GF-D8 (cell line): ENCODE measurements at regions not wholly inside any gene's neighbourhood (a gene's known extent, or its start where the extent isn't known, plus 50 kb on each side); places are given as distances from the start of the nearest gene placed in this dataset.

Experiments
- DNase-seq: peaks from one replicate; lab custom pipeline; 2025; lab: John Stamatoyannopoulos, UW

DNA sequence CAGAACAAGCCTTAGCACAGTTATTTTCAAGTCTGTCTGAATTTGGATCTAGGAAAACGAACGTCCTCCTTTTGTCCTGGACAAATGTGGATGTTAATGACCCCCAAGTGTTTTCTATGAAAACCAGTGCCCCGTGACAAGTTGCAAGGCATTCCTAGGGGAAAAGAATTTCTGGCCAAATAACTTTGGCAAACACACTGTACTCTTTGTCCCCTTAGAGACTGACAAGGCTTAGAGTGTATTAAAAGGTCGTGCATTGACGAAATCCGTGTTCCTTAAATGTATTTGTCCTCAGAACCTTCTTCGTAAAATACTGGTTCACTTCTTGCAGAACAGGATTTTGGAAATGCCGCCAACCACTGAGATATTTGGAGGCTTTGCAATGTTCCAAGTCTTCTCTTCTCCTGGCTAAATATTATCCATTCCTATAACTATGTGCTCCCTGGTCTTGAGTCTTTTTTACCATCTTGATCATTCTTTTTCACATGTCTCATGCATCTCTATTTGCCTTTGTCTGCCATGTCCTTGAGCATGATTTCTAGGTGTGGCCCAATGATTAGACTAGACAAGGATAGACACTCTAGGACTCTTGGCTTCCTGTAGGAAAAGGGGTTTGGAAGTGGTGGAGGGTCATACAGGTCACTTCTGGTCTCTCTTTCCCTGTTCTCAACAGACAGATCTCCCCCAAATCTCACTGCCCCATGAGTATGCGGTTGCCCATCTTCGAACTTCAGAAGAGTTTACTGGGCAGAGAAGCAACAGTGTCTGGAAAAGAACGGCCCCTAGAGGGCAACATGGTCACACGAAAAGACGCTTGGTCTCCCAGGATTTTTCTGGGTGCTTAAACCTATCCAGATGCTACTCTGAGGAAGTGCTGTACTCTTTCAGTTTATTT lies 117.5 kb downstream of the EDEM1 start:
- DNase-seq = no peak

DNA sequence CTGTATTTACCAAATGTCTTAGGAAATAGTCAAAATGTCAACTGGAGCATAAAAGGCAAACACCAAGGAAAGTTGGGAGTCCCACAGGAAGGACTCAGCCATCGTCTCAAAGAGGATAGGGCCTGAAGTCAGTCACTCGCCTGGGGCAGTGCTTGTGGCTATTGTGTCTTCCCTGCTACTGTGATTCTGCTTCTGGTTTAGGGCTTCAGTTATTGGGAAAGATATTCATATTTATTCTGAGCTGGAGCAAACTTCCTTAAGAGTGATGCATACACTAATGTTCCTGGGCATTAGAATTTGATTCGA lies 118.1 kb downstream of the EDEM1 start:
- DNase-seq = no peak

DNA sequence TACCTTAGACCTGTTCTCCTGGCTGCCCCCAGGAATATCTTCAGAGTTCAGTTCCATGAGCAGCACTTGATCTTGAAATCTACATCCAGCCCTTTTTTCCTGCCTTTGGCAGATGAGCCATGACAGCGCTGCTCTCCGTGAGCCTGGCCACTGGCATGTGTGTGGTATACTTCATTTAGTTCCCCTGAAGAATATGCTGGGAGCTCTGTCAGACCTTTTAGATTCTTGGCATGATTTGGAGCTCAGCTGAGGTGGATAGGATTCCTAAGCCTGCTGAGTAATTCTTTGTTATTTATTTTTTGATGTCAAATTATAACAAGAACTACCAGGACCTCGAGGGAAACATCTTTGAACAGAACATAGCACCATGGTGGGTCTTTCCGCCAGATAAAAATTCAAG lies 121.7 kb downstream of the EDEM1 start:
- no peak for DNase-seq

DNA sequence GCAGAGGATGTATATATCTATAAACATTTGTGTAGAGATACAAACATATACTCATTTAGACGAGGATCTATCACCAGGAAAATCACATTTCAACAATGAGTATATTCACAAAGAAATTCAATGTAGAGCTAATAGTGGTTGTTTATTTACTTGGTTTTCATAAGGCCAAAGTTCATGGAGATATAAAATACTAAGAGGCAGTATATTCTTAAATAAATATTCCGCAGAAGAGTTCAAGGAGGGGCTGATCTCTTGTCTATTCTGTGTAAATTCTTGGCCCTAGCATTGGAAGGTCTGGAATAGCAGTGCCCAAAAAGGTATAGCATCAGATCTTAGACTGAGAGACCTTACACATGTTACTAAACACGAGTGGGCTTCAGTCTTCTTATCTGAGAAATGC lies 122.1 kb downstream of the EDEM1 start:
- DNase-seq = no peak

DNA sequence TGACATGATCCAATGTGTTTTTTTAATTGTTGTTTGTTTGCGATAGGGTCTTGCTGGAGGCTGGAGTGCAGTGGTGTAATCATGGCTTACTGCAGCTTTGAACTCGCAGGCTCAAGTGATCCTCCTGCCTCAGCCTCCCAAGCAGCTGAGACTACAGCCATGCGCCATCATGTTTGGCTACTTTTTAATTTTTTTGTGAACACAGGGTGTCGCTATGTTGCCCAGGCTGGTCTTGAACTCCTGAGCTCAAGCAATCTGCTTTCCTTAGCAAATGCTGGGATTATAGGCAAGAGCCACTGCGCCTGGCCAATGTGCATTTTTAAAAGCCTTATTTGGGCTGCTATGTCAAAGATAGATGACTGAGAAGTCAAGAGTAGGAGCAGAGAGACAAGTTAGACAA lies 123.0 kb downstream of the EDEM1 start:
- no peak for DNase-seq

DNA sequence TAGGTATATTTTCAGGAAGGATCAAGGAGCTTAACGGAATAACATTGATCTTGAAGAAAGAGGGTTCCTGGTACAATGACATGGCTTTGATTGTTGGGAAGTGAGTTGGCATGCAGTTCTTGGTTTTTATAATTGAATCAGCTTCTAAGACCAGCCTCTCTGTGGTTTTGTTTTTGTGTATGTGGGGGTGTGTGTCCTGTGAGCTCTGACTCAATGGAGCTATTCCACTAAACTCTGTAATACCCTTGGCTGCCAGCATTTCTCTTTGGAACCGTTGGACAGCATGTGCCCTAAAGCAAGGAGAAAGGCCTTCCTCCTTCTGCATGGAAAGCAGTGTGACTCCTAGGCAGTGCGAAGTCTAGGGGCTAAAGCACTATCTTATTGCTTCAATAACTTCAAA lies 124.8 kb downstream of the EDEM1 start:
- DNase-seq = no peak

DNA sequence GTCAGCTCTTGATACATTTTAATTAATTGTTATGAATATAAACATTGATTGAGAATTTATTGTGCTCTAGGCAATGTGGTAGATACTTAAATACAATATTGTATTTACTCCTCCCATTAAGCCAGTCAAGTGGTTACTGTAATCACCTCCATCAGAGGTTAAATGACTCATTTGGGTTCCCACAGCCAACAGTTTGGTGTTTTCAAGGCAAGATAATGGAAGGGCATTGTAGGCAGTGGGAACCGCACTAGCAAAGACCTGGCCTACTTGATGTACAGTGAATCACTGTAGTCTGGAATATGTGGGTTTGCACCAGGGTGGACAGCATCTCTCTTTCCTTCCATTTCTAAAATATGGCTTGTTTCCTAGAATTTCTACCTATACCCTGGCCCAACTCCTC lies 127.4 kb downstream of the EDEM1 start:
- no peak for DNase-seq

DNA sequence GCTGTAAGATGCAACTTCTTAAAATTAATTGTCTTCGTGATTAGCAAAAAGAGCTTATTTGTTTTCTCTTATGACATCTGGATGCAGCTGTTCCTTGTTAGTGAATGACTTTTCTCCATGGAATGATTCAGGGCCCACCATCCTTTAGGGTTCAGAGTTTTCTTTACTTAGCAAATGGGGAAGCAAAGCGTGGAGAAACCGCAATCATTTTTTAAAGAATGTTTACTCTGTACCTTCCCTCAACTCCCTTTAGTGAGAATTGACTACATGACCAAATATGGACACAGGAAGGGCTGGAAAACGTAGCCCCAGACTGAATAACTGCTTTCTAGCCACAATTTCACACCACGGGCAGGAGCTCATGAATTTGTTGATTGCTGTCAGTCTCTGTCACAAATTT lies 130.1 kb downstream of the EDEM1 start:
- no peak for DNase-seq

DNA sequence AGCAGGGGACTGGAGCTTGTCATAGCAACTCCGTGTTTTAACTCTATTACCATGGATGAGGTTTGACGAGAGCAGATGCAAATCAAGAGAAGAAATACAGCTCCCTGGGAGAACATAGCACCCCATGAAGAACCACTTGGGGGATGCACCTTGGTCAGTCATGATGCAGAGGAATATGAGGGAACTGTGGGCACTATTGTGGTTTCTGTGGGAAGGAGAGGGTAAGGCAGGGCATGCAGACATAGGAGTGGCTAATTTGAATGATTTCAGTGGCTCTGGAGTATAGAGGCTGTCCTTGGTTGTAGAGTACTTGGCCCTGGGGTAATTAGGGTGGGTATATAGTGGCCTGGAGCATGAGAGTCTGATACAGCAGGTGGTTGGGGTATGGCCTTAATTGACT lies 131.9 kb downstream of the EDEM1 start:
- no peak for DNase-seq

DNA sequence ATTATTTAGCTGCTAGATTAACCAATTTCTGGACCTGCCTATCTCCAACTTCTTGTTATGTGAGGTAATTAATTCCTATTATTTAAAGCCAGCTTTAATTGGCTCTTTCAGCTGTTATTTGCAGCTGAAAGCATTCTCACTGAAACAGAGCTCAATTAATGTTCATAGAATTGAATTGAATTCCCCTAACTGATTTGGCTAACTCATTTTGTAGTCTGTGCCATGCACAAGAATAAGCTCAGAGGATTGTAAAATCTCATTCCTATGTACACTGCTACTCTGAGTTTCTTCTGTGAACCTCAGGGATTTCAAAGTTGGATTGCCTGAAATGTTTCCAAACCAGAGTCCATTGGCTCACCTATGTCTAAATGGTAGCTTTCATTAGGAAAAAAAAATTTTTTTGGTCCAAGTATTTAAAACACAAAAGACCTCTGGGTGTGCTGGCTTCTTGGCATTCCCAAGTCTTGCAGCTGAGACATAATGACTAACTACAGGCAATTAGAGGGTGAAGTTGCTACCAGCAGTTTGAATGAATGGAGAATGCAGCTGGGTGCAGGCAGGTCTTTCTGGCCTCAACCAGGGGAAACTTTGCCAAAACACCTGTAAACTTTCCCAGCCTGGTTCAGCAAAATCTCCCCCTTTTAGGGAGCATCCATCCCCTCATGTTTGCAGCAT lies 134.3 kb downstream of the EDEM1 start:
- no peak for DNase-seq

DNA sequence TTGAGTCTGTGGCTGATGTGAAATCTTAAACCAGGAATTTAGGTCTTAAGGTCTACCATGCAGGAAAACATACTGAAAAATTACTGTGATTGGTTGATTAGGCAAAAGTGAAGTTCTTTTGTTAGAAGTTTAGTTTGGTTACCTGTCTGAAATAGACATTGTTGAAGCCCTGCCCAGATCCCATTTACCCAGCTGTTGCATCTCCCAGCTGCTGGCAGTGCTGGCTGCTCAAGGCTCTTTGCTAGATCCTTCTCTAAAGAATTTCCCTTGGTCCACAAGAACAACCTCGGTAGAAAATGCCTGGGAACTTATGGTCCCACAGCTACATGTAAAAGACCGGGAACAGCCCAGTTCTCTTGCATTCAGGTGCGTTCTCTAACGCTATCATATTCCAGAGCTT lies 137.3 kb downstream of the EDEM1 start:
- no peak for DNase-seq

DNA sequence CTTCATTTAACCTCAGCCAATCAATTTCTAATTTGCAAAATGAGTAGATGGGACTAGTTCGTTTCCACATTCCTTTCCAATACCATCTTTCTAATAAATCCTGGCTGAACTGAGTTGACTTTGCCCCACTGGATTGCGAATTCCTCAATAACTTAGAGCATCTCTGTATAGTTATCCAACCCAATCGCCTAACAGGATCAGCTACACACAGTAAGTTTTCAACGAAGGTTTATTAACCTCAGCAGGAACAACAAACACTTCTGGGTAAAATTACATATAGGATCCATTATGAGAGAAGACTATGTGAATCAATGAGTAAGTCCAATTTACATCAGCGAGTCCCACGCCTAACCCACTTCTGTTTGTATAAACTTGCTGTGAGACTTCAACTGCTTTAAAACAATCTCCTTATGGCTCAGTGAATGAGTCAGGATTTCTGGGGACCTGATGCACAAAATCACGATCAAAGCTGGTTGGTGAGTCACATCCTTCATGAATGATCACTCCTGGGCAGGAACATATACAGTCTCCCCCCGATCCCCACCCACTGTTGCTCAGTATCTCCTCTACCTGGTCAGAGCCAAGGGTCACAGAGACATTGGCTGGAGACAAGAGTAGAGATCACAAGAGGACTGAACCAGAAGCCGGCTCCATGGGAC lies 142.8 kb downstream of the EDEM1 start:
- DNase-seq = no peak

DNA sequence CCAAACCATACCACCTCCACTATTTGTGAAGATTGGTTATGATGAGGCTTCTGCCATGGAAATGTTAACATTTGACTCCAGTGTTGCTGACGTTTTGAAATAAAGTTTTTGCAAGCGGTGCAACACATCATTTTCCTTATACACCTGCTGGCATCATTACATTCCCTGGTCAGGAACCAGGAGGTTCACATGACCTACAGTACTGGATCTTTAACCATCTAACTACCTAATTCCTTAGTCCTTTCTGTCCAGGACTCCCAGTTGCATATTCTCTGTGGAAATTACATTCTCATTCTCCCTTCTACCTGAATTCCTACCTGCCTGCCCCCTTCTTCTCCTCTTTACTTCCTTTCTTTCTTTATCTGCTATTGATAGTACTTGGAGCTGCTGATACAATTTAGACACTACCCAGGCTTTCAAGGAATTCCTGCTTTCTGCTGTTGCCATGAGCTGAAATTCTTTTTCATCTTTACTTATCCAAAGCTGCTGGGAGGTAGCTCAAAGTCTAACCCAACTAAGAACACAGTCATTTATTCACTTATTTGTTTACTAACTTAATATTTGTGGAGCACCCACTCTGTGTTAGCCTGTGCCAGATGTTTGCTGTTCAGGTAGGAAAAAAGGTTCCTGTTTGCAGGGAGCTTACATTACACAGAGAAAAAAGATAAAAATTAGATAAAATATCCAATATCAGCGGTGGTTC lies 144.2 kb downstream of the EDEM1 start:
- no peak for DNase-seq

DNA sequence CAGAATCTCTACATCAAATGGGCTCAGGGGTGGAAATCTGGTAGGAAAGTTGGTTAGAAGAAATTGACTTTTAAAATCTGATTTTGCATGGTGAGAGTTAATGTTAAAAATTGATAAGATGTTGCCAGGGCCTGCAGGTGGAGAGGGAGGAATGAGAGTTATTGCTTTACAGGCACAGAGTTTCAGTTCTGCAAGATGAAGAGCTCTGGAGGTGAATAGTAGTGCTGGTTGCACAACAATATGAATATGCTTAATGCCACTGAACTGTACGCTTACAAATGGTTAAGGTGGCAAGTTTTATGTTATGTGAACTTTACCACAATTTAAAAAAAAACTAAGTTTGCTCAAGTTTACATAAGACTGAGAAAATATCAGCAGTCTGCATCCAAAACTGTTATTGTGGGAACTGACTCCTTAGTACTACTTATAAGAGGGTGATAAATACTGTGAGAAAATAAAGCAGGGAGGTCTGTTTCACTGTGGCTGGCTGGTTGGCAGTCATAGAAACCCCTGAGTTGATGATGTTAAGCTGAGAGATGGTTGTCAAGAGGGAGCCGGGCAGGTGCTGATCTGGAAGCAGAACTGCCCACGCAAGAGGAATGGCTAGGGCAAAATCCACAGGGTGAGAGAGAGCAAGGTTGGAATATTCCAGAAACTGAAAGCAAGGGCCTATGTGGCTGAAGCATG lies 144.9 kb downstream of the EDEM1 start:
- DNase-seq = no peak

DNA sequence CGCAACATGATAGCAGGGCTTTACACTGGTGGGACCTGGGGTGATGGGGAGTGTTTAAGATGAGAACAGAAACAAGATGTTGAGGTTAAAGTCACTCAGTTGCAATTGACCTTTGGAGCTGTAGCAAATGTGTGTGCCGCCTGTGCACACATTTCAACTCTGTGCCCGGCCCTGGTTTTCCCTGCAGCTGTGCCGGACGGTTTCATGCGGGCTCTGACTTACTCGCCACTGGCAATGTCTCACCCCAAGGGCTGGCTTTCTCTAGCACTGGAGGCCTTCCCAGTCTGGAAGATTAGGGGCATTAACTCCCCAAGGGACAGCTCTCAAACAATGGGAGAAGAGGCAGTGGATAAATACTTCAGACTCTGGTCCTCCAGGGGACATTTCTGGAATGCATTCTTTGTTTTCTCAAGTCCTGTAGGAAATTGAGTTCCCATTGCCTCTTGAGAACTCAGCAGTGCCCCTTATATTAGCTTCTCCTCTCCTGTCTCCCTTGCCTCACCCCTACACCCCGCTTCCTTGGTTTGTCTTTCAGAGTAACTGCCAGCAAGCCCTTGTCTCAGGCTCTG lies 152.5 kb downstream of the EDEM1 start:
- DNase-seq = no peak

DNA sequence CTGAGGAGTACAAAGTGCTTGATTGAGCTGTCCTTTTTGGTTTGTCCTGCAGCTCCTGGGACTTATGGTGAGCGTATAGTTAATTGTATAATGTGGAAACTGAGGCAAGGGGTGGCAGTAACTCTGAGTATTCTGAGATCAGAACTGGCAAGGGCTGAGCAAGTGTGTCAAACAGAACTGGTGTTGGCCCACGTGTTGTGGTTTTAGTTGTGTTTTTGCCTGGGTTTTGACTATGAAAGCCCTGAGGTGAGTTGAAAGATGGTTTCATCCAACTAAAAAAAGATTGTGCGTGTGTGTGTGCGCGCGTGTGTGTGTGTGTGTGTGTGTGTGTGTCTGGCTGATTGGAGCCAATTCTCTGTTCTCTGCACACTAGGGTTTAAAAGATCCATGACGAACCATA lies 154.1 kb downstream of the EDEM1 start:
- no peak for DNase-seq

DNA sequence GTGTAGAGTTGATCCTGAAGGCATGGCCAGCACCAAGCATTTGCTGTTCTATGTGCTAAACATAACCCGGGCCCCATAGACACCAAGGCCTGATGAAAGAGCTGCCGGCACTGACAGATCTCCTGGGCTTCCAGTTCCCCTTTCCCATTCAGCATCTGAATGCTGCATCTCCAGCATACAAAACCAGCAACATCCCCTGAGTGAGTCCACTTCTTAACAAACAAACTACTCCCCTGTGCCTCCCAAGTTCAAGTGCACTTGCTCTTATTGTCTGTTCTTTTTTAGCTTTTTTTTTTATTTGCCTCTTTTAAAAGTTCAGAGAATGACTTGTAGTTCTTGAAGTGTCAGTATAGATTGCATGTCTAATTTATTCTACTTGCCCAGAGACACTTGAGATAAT lies 156.0 kb downstream of the EDEM1 start:
- DNase-seq = no peak

DNA sequence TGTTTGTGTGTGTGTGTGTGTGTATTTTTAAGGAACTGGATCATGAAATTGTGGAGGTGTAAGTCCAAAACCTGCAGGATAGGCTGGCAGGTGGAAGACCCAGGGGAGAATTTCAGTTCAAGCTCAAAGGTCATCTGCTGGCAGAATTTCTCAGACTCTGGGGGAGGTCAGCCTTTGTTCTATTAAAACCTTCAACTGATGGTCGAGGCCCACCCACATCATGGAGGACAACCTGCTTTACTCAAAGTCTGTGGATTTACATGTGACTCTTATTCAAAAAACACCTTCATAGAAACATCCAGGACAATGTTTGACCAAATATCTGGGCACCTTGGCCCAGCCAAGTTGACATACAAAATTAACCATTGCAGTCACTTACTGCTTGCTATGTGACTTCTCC lies 157.2 kb downstream of the EDEM1 start:
- no peak for DNase-seq

DNA sequence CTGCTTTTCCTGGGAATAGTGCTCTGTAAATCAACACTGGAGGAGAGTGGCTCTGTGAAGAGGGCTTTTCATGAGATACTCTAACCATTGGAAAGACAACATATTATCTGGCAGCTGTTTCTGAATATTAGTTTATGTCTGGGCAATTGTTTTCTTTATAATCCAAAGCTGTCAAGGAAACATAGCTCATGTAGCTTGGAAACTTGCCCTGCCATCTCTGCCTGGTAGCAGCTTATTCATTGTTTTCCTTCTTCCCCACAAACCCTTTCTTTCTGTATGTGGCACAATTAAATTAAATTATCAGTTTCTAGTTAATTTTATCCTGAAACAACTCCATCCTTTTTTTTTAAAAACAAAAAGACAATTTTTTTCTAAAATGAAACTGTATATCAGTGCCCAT lies 160.0 kb downstream of the EDEM1 start:
- DNase-seq = no peak

DNA sequence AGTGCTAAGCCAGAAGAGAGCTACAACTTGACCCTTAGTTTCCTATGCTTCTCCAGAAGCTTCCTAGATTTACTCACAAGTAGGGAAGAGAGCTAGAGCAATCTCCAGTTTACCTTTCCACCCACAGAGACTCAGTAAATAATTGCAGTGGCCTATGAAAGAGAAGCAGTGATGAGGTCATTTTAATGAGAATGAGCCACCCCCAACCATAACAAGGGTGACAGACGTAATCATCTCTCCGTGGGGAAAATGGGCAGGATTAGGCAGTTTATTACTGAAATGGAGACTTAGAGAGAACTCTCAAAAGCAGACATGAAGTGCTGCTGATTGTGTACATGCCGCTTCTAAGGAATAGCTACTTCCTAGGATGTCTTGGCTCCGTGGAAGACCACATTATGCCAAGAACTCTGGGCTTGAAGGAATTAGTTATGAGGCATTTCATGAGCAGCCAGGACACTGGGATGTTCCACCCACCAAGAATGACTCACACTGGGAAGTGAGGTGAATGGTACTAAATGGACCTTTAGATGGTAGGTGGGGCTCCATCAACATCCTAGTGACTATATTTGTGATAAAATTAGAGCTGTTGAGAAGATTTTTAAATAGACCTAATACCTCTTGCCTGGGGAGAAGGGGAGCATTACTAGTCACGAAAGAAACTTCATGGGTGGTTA lies 160.9 kb downstream of the EDEM1 start:
- DNase-seq = no peak

DNA sequence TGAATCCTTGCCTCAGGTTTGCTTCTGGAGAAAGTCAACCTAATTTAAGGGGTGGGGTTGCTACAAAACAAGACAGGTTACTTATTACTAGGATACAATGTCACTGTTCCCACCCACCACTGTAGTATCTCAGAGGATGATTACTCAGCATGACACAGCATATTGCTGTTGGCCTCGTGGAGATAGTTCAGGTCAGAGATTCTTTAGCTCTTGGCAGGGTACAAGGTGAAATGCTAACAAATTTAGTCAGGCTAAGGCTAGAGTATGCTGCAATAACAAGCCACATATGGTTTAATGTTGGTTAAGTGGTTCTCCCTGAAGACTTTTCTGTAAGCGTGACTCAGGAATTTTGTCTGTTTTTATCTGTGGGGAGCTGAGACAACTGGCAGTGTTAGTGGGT lies 161.8 kb downstream of the EDEM1 start:
- no peak for DNase-seq
